ELR (cell line): ENCODE measurements at regions not wholly inside any gene's neighbourhood (a gene's known extent, or its start where the extent isn't known, plus 50 kb on each side); places are given as distances from the start of the nearest gene placed in this dataset.
A peak's percentile ranks its signal among the peaks of the same experiment; 100 is the strongest.
"Not testable (repeated sequence)": the region's sequence is repeated elsewhere in the genome, so short reads cannot be mapped to it uniquely, and the experiment has no call there.

Source experiments
- DNase-seq: peaks from one replicate; pipeline ENCODE4 v3.0.0-alpha.2; 2015; ENCODE audit warnings: low read depth

GRCh38 chr1:229920683-229921082 is 146.4 kb upstream of the GALNT2 start:
- no peak for DNase-seq

GRCh38 chr1:229922249-229922648 is 144.8 kb upstream of the GALNT2 start:
- no peak for DNase-seq

GRCh38 chr1:229924639-229925038 is 142.4 kb upstream of the GALNT2 start:
- DNase-seq, result no peak

- no peak for DNase-seq
Measured at GRCh38 chr1:229928767-229929166, 138.3 kb upstream of the GALNT2 start.

GRCh38 chr1:229931751-229932150 is 135.3 kb upstream of the GALNT2 start:
- not testable (repeated sequence) for DNase-seq

GRCh38 chr1:229935157-229935556 is 131.9 kb upstream of the GALNT2 start:
- DNase-seq, result not testable (repeated sequence)

- no peak for DNase-seq
Measured at GRCh38 chr1:229938551-229938950, 128.5 kb upstream of the GALNT2 start.

GRCh38 chr1:229940684-229941083 is 126.4 kb upstream of the GALNT2 start:
- no peak for DNase-seq

GRCh38 chr1:229941160-229941559 is 125.9 kb upstream of the GALNT2 start:
- no peak for DNase-seq

- DNase-seq, result no peak
Measured at GRCh38 chr1:229941831-229942230, 125.2 kb upstream of the GALNT2 start.

GRCh38 chr1:229942501-229942900 is 124.5 kb upstream of the GALNT2 start:
- DNase-seq, result no peak

- no peak for DNase-seq
Measured at GRCh38 chr1:229943148-229943714, 123.8 kb upstream of the GALNT2 start.

GRCh38 chr1:229943988-229944743 is 122.9 kb upstream of the GALNT2 start:
- DNase-seq, result no peak

- no peak for DNase-seq
Measured at GRCh38 chr1:229945795-229946194, 121.2 kb upstream of the GALNT2 start.

GRCh38 chr1:229947968-229948367 is 119.1 kb upstream of the GALNT2 start:
- peak; percentile 36 for DNase-seq

GRCh38 chr1:229948438-229948837 is 118.6 kb upstream of the GALNT2 start:
- DNase-seq, result no peak

- DNase-seq, result no peak
Measured at GRCh38 chr1:229949500-229949899, 117.5 kb upstream of the GALNT2 start.

GRCh38 chr1:229950020-229950419 is 117.0 kb upstream of the GALNT2 start:
- DNase-seq, result no peak

- DNase-seq, result no peak
Measured at GRCh38 chr1:229950908-229951307, 116.1 kb upstream of the GALNT2 start.

- no peak for DNase-seq
Measured at GRCh38 chr1:229951856-229952534, 115.0 kb upstream of the GALNT2 start.

- peak; percentile 8 for DNase-seq
Measured at GRCh38 chr1:229952670-229953520, 114.1 kb upstream of the GALNT2 start.

- no peak for DNase-seq
Measured at GRCh38 chr1:229953736-229954326, 113.2 kb upstream of the GALNT2 start.
